GM21717 (cell line): ENCODE measurements at regions not wholly inside any gene's neighbourhood (a gene's known extent, or its start where the extent isn't known, plus 50 kb on each side); places are given as distances from the start of the nearest gene placed in this dataset.

ENCODE experiments used
- ATAC-seq: cut with Tn5 transposase; IDR thresholded peaks from one replicate; pipeline ENCODE4 v1.9.1; 2021; ENCODE audit warnings: mild to moderate bottlenecking, moderate library complexity; ENCODE audit not compliant: unreplicated experiment

DNA sequence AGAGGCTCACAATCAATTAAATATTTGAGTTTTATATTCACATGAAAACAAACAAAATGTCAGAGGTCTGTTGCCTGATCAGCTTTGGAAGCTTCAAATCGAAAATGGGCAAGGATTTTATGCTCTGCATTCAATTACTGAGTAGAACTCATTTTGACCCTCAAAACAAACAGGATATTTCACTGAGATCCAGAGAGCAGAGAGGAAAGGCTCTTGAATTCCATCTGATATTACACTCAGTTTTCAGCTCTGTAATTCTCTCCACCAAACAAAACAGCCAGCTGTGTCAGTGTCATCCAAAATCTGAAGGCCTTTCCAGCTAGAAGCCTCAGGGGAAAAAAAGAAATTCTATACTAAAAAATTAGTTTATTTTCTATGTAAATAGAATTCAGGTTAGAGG is 128.6 kb upstream of the FLRT2 start:
- no peak for ATAC-seq

DNA sequence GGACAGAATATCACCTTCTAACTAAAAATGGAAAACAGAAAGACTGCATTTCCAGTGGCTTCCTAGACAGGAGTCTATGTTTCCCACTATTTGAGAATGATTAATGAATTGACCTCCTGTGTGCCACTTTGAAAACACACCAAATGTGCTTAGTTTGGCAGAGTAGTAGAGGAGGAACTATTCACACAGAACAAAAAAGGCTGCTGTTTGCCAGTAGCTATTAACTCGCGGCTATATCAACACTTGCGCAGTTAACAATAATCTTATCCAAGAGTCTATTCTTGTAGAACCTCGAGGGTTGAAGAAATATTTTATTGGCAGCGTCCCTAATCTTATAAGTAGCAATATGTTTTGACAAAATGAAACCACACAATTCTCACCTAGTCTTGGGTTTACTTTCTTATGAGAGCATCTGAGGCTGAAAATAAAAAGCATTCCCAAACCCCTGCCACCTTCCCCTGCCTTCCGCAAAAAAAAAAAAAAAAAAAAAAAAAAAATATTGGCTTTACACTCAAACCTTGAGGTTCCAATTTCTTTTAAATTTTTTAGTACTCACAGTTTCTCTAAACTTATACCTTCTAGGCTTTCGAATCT is 127.3 kb upstream of the FLRT2 start:
- ATAC-seq, result no peak

DNA sequence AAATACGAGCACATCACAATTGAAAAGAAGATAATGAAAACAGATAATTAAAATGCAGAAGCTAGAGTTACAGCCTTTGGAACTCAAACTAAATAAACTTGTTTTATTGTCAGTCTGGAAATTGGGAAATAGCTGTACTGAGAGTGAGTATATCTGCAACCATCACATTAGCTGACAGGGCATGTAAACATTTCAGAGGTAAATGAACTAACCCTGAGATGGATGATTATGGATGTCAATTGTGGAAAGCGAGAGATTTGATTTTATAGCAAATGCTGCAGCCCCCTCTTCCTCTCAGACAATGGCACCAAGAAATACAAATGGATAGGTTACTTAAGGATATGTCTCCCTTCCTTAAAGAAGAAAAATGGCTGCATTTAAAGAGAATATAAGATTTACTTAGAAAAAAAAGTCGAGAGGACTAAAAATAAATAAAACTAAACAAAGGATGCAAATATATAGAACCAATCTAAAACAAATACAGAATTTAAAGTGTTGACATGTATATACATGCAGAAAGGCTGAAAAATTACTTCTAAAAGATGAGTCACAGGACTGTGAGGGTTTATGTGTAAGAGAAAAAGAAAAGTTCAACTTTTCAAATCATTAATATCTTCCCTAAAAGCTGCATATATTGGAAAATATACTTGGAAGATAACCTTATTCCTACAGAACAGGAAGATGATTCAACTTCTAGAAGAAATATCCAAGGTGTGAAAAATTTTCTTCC is 120.3 kb upstream of the FLRT2 start:
- ATAC-seq, result no peak

DNA sequence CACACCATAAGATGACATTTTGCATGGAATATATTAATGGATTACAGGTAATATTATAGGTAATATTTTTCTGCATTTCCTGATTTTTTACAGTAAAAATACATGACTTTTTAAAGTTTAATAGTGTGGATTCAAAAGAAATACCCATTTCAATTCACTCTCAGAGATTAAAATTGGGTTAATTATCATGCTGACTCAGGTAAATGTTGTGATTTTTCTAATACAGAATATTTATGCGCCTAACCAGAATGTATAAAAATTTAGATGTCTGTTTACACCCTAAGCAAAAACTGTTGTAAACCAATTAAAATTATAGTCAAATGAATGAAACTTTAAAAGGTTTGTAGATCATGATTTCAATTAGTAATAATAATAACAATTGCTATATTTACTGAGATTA is 117.2 kb upstream of the FLRT2 start:
- ATAC-seq, result no peak

DNA sequence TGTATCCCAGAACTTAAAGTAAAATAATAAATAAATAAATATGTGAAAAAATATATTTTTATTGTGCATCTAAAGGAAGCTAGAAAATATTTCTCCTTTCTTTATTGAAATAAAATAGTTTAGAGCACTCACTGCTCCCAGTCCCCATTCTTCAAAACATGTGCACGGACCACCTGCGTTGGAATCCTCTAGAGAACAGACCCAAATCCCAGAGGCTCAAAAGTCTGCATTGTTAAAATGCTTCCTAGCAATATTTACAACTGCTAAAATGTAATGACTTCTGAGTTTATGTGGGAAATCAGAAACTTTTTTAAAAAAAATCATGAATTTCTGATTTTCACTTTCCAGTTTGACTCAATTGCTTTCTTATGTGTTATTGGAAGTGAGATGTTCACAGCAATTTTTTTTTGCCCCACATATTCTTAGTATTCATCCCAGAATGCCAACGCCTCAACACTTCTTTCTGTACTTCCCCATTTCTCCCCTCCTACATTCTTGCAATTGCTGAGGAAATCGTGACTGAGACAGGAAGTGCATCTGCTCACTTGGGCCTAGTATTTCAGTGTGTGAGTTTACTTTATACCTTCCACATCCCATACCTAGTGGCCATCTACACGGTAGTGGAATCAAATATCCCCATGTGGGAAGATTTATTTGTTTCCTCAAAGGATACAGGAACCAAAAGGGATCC is 116.0 kb upstream of the FLRT2 start:
- no peak for ATAC-seq

DNA sequence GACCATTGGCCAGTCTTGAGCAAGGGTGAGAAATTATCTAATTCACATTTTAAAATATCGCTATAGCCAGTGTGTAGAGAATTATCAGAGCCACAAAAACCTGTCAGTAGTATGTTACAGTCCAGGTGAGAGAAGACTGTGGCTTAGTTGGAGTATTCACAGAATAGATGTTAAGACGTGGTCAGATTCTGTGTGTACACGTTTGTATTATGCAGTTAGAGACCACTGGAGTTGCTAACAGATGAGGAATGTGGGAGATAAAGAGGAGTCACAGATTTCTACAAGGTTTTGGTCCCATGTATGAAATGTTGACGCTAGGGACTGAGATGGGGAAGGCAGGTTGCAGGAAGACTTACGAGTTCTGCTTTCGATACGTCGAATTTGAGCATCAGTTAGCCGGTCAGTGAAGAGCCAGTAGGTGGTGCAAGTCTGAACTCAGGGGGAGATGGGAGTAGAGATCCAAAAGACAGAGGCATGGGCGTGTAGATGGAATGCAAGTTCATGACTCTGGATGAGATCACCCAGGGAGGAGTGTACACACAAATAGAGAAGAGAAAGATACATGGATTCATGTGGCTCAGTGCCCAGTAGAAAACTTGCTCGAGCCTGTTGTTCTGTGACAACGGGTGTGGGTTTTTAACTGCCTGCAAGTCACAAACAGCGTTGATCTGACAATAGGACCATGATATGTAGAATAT is 114.8 kb upstream of the FLRT2 start:
- ATAC-seq, result no peak

DNA sequence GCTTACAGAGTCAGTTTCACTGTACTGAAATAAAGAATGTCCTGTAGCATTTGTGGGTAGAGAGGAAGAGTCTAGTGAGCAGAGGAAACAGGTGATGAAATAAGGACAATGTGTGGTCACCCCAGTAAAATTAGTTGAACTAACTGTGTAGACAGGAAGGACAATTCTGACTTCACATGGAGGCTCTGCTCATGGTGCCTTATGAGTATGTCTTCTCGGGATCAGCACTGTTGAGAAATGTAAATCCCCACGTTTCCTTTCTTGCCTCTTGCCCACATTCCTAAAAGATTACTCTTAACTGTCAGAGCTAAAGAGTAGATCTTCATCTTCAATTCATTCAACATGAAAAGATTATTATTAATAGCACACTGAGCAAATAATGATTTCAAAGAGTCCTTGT is 113.2 kb upstream of the FLRT2 start:
- ATAC-seq, result no peak

DNA sequence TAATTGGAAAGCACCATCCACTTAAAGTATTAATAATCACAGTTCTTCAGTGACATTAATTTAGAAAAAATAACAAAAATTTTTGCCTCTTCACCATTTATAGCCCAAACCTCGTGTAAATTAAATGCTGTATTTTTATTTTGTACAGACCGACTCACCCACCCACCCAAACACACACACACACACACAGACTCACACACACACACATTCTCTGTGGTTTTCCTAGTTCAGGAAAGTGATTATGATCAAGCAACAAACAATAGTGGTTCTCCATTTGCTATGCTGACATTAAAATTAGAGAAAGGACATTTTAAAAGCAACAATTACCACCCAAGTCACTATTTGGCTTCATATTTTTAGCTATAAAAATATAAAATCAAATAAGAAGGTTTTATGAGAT is 112.5 kb upstream of the FLRT2 start:
- ATAC-seq, result no peak

DNA sequence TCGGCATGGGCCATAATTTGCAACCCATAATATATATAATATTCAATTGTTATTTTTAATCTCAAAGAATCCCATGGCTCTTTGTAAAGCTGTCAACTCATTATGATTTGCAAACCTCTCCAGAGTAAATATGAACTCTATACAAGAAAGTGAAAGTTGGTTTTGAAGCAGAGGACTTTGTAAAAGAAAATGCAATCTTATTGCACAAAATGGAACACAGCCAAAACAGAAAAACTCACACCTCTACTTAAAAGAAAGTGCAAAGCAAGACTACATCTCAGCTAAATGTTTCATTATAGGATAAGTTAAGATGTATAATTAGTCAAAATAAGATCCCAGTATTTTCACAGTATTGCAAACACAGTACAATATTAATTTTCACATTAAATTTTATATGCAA is 111.2 kb upstream of the FLRT2 start:
- ATAC-seq, result no peak

DNA sequence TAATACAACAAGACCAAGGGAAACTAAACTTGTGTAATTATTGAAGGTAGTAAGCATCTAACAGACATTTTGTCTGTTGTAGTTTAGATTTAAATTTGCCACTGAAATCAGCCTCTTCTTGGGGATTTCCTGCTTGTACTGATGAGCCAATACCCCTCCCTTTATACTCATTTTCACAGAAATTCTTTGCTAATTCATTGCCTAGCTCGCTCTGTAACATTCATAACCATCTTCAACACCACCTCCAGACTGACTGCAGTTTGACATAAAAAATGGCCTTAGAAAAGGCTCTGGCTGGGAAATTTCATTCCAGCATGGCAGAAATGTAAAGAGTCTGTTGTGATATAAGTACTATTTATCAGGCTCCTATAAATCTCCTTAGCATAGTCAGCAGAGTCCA is 109.7 kb upstream of the FLRT2 start:
- ATAC-seq, result no peak

DNA sequence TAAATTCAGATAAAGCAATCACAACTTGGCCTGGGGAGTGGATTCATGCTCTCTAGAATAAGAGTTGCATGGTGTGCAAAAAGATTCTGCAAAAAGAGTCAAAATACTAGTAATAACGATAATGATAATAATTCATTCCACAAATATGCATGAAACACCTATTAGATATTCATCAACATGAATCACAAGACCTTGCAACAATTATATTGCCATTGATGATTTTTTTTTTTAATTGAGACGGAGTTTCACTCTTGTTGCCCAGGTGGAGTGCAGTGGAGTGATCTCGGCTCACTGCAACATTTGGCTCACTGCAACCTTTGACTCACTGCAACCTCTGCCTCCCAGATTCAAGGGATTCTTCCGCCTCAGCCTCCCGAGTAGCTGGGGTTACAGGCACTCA is 109.2 kb upstream of the FLRT2 start:
- no peak for ATAC-seq

DNA sequence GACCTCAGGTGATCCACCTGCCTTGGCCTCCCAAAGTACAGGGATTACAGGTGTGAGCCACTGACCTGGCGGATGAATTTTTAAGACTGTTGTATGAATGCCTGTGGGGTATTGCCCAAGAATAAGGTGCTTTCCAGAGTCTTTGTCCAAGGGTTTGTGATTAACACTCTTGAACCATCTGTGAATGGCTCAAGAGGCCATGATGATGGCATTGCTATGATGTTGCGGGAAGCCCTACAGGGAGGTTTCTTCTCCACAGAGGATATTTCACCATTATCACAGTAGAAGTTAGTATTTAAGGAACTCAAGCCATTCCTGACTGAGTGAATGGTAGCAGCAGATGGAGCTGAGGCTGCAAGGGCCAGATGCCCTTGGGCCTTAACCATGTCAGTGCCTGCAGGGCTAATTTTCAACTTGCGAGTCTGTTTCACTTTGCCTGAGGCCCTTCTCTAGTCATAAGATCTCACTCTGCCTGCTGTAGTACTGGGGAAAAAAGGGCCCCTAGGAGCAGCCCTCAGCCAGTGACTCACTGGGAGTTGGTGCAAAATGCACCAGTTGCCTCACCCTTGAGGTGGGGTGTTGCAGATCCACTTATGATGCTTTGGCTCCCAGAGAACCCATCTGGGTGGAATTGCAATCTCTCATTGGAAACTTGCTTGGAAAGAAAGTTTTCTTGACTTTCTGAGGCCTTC is 108.6 kb upstream of the FLRT2 start:
- ATAC-seq, result no peak

DNA sequence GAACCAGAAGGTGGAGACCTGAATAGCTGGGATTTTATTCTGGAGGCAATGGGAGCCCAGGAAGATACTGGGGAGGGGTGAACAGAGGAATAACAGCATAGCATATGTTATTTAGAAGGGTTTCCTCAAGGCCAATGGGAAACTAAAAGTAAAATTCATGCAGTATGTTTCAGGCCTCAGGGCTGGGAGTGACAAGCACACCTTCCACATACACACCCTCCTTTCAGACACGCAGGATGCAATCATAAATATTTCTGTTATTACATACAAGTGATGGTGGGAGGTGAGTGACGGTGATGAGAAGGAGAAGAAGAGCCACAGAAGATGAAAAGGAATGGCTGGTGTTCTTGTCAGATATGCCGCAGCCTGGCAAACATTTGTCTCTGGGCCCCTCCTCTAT is 106.1 kb upstream of the FLRT2 start:
- ATAC-seq, result no peak

DNA sequence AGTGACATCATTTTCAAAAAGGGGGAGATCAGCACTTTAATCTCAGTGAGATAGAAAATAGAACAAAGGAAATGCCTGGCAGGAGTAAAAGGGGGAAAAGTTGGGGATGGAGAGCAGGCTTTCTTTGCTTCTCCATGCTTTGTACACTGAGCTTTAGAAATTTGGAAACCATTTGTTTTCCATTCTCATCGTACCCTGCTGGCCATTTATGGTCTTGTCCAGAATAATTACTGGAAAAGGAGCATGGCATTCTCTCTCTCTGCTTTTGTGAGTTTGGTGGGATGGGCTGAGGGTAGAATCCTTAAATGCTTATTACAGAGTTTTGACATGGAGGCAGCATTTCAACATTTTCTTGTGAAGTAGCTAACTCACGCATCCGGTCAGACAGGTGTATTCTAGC is 104.4 kb upstream of the FLRT2 start:
- no peak for ATAC-seq

DNA sequence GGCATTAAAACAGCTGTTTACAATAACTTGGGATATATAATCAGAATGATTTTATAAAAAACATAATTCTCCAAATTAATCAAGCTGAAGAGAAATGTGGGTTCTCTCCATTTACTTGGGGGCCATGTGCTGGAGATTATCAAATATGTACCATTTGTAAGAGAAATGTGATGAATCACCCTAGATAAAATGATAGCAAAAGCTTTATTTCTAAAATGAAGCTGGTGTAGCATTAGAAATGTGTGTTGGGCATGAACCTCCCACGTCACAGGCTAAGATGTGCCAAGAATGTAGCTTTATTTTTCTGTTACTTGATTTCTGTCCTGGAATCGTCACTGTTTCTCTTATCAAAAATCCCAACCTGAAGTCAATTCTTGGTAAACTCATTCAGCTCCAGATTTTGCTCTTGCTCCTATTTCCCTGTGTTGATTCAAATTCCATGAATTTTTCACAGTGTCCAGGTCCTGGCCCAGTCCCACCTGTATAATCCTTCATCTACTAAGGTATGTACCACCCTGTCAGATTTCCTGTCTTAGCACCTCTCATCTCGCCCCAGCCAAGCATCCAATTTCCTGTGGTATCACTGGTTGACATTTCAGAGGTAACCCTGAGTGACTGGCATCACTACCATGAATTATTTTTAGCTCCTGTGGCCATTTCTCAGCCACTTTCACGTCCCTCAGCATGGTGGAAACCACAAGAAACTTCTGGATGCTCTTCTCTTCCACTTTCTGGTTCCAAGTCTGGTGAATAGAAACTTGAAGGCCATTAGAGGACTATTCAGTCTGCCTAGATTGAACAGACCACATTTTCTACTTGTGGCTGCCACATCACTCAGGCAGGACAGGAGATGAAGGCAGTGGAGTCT is 103.6 kb upstream of the FLRT2 start:
- no peak for ATAC-seq

DNA sequence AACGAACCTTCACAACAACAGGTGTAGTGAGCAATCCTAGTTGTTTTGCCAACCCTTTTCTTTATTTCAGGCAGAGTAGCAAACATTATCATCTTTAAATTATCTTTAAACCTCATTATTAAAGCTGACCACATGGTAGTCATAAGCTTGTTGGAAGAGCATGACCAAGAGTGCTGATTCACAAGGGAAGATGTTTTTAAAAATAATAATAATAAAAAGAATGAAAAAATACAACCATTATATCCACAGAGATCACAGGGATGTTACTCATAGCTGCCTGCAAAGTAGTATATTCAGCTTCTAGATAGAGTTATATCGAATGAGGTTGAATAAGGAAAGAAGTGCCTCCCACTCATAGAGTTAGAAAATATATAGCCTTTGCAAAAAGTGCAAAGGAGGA is 101.0 kb upstream of the FLRT2 start:
- no peak for ATAC-seq

DNA sequence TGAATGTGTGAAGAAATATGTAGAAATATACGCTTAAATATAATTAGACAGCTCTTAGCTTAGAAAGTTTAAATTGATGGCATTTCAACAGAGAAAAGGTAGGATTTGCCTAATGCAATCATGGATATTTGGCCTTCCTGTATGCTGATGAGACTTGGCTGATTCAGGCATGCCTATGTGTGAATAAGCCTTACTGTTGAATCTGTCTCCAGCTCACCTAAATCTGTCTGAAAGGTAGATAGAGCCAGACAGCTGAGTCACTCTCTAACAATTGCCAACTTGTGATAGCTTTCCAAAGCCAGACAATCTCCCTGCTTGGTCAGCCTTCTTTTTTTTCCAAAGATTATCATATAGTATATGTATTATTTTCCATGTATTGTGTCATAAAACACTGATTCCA is 92.8 kb upstream of the FLRT2 start:
- ATAC-seq, result no peak

DNA sequence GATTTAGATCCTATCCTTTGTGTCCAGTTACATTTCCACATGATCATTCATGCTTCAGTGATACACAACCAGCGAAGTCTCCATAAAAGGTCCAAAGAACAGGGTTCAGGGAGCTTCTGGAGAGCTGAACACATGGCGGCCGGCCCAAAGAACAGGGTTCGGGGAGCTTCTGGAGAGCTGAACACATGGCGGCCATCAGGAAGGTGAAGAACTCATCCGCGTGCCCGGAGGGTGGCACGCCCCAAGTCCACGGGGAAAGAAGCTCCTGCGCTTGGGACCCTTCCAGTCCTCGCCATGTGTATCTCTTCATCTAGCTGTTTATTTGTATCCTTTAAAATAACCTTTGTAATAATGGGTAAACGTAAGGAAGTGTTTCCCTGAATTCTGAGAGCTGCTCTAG is 91.9 kb upstream of the FLRT2 start:
- no peak for ATAC-seq

DNA sequence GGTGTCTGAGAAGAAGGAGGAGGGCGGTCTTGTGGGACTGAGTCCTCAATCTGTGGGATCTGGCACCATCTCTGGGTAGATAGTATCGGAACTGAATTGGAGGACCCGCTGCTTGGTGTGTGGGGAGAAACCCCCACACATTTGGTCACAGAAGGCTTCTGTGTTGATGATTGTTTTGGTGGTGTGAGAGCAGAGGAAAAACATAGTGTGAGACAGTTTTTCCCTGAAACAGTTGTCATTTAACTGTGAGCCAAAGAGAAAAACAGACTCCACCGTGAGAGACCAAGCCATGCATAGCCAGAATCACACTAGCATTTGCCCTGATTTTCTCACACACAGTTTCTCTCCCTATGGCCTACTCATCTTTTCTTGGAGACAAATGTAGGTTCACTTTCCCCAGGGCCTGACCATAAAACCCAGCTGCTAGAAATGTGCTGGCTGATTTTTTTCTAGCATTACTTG is 91.4 kb upstream of the FLRT2 start:
- no peak for ATAC-seq

DNA sequence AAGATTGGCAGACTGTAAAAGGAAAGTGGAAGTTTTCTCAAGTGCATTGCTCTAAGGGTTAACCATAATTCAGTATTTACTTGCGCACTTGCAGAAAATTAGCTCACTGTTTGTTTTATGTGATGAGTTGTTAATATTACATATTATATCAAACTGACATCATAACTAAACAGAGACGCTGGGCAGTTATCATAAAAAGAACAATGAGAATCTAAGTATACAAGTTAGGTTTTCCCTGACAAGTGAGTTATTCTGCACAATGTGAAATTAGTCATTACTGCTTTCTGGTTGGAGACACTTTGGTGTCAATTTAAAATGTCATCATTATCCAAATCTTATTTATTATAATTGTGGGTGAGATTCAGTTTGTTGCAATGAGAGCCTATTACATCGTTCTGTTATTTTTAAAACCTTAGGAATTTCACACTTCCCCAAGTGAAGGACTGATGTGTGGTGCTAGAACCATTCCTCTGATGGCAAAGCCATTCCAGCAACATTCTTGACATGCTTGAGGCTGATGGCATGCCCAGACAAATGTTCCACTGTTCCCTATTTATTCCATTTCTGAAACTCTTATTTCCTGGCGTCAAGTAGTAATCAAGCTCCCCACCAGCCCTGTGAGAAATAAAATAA is 90.1 kb upstream of the FLRT2 start:
- no peak for ATAC-seq
